AG04450 (cell line): ENCODE measurements at regions not wholly inside any gene's neighbourhood (a gene's known extent, or its start where the extent isn't known, plus 50 kb on each side); places are given as distances from the start of the nearest gene placed in this dataset.

Source experiments
- CTCF ChIA-PET: fragments of 300-600, 350-600 bp; formaldehyde crosslinking; extraction: SDS; loops from one replicate; lab custom pipeline; 2022; ENCODE audit warnings: antibody characterized with exemption, inconsistent platforms; lab: Charles Lee
- POLR2A ChIA-PET: fragments of 350-600 bp; formaldehyde crosslinking; extraction: SDS; loops from one replicate; lab custom pipeline; 2021; ENCODE audit warnings: antibody characterized with exemption, inconsistent platforms; lab: Yijun Ruan, JAX
- DNase-seq: peaks from one replicate; pipeline ENCODE4 v3.0.0-alpha.2; 2011; ENCODE audit warnings: low read depth, low spot score
- H3K27ac ChIP-seq: one replicate; pipeline ENCODE4 v1.5.1; 2012; ENCODE audit warnings: low read depth, low read length, control low read depth
- H3K27me3 ChIP-seq: one replicate; pipeline ENCODE4 v1.6.0; 2012; ENCODE audit warnings: low read length; ENCODE audit not compliant: control insufficient read depth, insufficient read depth
- H3K4me3 ChIP-seq: 2 replicates; pipeline ENCODE4 v1.5.1; 2011; ENCODE audit warnings: mild to moderate bottlenecking, low read depth, low read length, control low read depth
- H3K9me3 ChIP-seq: 2 replicates; pipeline ENCODE4 v1.5.1; 2012; ENCODE audit warnings: low read length; ENCODE audit not compliant: control insufficient read depth, insufficient read depth
- TF ChIP-seq, protein P1 (sequence below): IDR thresholded peaks from 2 replicates; pipeline ENCODE4 v1.5.1; 2011; ENCODE audit warnings: low read depth, low read length, control low read depth, inconsistent platforms

DNA sequence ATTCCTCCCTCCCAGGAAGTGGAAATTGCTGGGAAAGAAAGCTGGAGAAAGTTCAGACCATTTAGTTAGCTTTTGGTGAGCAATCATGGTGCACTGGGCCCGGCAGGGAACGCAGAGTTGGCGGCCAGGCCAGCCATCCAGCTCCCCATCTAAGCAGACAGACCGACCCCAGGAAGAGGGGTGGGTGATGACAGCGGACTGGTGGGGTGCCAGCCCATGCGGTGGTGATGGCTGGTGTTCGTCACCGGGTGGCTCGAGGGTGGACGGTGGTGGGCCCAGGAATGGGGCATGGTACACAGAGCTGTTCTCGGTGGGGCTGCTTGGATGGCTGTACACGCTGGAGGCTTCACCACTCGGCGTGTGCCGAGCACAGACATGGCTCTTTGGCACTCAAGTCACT is 85.6 kb upstream of the ARAP3 start:
- Histone ChIP-seq H3K27ac (no peak overlapping the region), H3K27me3 (peaks cover 22% of the 10 kb centered on the region), H3K4me3 (no peak overlapping the region), H3K9me3 (no peaks in the 10 kb centered on the region; the same call in 1 of the 2 replicates)
- no peak for DNase-seq
- POLR2A ChIA-PET, result no interaction called here
- CTCF ChIA-PET, result no interaction called here
- TF ChIP-seq, protein P1, sequence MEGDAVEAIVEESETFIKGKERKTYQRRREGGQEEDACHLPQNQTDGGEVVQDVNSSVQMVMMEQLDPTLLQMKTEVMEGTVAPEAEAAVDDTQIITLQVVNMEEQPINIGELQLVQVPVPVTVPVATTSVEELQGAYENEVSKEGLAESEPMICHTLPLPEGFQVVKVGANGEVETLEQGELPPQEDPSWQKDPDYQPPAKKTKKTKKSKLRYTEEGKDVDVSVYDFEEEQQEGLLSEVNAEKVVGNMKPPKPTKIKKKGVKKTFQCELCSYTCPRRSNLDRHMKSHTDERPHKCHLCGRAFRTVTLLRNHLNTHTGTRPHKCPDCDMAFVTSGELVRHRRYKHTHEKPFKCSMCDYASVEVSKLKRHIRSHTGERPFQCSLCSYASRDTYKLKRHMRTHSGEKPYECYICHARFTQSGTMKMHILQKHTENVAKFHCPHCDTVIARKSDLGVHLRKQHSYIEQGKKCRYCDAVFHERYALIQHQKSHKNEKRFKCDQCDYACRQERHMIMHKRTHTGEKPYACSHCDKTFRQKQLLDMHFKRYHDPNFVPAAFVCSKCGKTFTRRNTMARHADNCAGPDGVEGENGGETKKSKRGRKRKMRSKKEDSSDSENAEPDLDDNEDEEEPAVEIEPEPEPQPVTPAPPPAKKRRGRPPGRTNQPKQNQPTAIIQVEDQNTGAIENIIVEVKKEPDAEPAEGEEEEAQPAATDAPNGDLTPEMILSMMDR, result no peak

DNA sequence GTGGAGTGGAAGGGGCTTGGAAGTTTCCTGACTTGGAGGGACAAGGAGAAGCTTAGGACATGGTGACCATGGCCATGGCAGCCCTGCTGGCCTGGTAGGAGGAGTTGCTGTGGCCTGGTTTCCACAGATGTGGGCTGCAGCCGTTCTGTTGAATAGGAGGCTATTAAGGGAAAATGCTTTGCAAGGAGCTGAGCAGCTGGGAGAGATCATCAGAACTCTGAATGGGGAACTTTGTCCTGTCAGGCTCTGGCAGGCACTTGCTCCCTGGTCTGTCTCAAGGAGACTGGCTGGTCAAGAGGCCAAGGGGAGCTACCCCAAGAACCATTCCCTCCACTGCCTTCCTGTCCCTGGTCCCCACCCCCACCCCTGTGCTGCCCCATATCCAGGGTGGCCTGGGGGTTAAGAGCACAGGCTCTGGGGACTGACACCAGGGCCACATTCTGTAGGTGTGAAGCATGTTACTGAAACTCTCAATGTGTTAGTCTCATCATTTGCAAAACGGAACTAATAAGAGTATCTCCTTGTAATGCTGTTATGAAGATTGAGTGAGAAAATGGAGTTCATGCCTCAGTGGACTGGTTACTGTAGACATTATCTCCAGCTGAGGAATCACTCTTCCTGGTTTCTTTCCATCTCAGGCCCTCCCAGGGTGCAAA is 84.0 kb upstream of the ARAP3 start:
- TF ChIP-seq, protein P1, result no peak
- POLR2A ChIA-PET, result no interaction called here
- Histone ChIP-seq H3K4me3 (no peak overlapping the region), H3K9me3 (no peaks in the 10 kb centered on the region; the same call in 1 of the 2 replicates), H3K27me3 (peaks cover 31% of the 10 kb centered on the region), H3K27ac (no peak overlapping the region)
- DNase-seq, result no peak
- CTCF ChIA-PET, result interaction anchor here (2.5 kb wide), 1 partner anchor 113 kb away, joined by 12 read pairs; the partner anchor contains the start of gene PCDH1

DNA sequence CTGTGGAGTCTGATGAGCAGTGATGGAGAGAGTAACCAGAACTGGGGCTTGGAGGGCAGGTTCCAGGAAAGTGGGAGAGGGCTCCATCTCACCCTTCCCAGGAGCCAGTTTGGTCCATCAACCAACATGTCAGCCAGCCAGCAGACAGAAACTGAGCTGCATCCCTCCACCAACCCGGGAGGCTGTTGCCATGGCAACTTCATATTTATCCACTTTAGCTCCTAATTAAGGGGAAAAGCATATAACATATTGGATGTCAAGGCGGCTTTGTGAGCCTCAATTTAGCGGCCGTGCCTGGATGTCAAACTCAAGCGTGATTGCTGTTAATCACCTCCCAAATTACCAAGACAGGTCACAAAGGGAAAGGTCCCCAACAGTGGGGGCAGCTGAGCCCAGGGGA is 81.5 kb upstream of the ARAP3 start:
- Histone ChIP-seq H3K4me3 (no peak overlapping the region), H3K27ac (no peak overlapping the region), H3K9me3 (no peaks in the 10 kb centered on the region; the same call in 1 of the 2 replicates), H3K27me3 (peaks cover 45% of the 10 kb centered on the region)
- TF ChIP-seq, protein P1, result no peak
- DNase-seq, result no peak
- CTCF ChIA-PET, result no interaction called here
- POLR2A ChIA-PET, result no interaction called here

DNA sequence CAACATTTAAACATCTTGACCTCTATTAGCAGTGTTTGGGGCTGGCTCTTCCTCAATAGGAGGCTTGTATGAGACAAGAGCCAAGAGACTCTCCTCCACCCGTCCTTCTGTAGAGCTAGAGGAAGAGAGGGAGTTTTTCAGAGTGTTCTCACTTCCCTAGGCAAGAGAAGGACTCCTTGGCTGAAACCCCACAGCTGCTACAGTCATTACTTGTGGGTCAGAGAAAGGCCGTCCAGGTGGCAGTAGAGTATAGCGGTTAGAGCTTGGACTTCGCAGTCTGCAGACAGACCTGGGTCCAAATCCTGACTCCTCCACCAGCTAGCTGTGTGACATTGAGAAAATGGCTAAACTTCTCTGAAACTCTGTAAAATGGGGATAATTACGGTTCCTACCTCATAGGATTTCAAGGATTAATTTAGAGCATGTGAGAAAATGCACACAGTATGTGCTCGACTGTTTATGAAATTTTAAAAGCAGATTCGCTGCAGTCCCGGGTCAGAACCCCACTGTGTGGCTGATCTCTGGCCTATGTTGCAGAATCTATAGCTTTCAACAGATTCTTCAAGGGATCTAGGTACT is 80.8 kb upstream of the ARAP3 start:
- ChIA-PET POLR2A (no interaction called here), CTCF (no interaction called here)
- Histone ChIP-seq H3K27ac (no peak overlapping the region), H3K9me3 (no peaks in the 10 kb centered on the region; the same call in 1 of the 2 replicates), H3K4me3 (no peak overlapping the region), H3K27me3 (peaks cover 48% of the 10 kb centered on the region)
- no peak for DNase-seq
- TF ChIP-seq, protein P1, result no peak

DNA sequence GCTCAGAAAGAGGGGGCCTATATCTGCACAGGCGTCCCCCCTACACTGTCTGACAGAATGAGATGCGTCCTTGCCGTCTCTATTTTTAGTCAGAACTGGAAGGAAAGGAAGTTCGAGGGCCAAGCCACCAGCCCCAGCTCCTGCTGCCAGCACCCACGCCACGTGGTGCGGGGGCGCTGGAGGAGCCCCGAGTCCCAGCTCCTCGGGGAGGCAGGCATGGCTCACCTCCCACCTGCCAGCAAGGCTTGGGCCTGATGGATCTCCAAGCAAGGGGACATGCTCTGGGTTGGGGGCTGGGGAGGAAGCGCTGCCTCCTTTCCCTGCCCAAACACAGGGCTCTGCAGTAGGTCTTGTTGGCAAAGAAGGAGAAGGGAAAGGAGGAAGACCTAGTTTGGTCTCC is 80.3 kb upstream of the ARAP3 start:
- CTCF ChIA-PET, result interaction anchor here (1.7 kb wide), 1 partner anchor 60 kb away, joined by 4 read pairs; no protein-coding TSS in a partner anchor
- no peak for DNase-seq
- POLR2A ChIA-PET, result no interaction called here
- Histone ChIP-seq H3K27ac (no peak overlapping the region), H3K27me3 (peaks cover 45% of the 10 kb centered on the region), H3K4me3 (no peak overlapping the region), H3K9me3 (no peaks in the 10 kb centered on the region)
- TF ChIP-seq, protein P1, result no peak
